GM18508 (cell line): ENCODE measurements at regions not wholly inside any gene's neighbourhood (a gene's known extent, or its start where the extent isn't known, plus 50 kb on each side); places are given as distances from the start of the nearest gene placed in this dataset.
"Not testable (repeated sequence)": the region's sequence is repeated elsewhere in the genome, so short reads cannot be mapped to it uniquely, and the experiment has no call there.

ENCODE experiments used
- ATAC-seq: cut with Tn5 transposase; IDR thresholded peaks from one replicate; pipeline ENCODE4 v1.9.1; 2021; ENCODE audit warnings: moderate number of reproducible peaks; ENCODE audit not compliant: insufficient read depth, unreplicated experiment

DNA sequence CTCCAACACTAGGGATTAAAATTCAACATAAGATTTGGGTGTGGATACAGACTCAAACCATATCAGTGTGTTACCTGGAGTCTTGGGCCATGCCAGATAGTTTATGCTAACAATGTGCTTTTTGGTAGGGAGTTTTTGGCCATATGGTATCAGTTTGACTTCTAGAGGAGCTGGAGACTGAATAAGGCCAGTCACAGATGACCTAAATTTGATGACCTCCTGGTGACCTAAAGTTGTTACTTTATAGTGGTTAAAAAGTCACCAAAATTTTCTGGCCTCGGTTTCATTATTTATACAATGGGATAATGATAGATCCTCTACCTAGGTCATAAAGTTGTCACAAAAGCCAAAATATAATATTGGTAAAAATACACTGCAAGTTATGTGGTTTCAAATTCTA, 877.1 kb downstream of the RAPGEF2 start:
- ATAC-seq: peak; percentile 48

DNA sequence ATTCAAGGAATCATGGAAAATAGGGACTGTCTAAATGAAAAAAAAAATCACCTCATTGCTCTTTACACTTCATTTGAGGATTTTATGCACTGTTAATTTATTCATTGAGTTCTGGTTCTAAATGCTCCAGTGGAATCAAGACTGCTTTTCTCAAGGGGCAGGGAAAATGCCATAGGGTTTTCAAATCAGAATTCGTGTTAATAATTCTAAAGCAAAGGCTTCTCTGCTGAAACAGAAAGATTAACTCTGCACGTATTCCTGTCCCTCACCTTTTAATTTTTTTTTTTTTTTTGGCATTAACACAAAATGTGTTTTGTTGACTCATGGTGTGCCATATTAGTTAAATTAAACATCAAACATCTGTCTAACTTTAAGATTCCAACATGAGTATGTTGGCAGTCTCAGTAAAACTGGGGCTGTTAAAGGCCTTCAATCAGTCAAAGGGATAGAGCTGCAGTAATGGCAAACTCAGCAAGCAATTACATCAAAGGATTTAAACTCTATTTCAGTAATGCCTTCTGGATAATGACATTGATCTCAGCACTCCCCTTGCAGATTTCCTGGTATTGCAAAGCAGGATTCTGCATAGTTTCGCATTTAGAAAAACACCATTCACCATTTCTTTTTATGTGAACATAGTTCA, 878.1 kb downstream of the RAPGEF2 start:
- ATAC-seq: no peak

- no peak for ATAC-seq
Measured at GRCh38 chr4:159981469-159981856, 878.6 kb downstream of the RAPGEF2 start.

DNA sequence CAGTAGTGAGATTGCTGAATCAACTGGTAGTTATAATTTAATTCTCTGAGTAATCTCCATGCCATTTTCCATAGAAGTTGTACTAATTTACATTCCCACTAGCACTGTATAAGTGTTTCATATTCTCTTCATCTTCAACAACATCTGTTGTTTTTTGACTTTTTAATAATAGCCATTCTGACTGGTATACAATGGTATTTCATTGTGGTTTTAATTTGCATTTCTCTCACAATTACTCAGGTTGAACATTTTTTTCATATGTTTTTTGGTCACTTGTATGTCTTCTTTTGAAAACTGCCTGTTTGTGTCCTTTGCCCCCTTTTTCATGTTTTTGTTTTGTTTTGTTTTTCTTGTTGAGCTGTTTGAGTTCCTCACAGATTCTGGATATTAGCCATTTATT, 880.2 kb downstream of the RAPGEF2 start:
- ATAC-seq: no peak

GRCh38 chr4:160009656-160010493, 907.0 kb downstream of the RAPGEF2 start:
- no peak for ATAC-seq

GRCh38 chr4:160019936-160020335, 917.1 kb downstream of the RAPGEF2 start:
- ATAC-seq: no peak

DNA sequence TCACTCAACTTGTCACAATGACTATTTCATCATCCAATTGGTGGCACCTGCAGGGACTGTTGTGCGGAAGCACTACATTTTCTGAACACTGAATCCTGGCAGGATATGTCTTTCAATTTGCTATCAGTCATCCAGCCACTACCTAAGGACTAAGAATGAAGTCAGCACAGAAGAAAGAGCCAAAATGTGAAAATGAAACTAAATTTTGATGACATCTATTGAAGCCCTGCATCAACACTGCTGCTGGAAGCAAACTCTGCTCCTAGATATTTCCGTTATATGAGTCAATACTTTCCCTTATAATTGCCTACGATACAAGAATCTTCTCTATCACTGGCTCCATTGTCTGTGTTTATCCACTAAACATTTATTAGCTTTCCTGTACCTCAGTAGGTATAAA, 917.9 kb downstream of the RAPGEF2 start:
- ATAC-seq: no peak

DNA sequence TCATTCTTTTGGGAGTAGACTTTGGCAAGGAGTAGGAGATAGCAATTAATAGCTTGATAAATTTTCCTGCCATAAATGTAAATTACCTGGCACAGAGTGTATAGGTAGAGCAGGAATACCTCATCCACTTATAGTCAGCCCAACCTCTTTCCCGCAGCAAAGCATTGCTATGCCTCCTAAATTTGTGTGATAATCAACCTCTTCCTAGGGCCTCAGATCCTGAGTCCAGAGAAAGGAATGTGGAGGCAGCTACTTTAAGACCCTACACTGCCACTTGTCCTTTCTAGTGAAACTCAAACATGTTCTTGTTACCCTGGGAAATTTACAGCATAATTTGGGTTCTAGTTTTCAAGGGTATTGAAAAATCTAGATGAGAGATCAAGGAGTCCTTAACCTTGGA, 919.0 kb downstream of the RAPGEF2 start:
- ATAC-seq: no peak

- no peak for ATAC-seq
Measured at GRCh38 chr4:160026721-160027120, 923.8 kb downstream of the RAPGEF2 start.

- no peak for ATAC-seq
Measured at GRCh38 chr4:160034501-160034900, 931.6 kb downstream of the RAPGEF2 start.

- no peak for ATAC-seq
Measured at GRCh38 chr4:160038615-160039014, 935.7 kb downstream of the RAPGEF2 start.

DNA sequence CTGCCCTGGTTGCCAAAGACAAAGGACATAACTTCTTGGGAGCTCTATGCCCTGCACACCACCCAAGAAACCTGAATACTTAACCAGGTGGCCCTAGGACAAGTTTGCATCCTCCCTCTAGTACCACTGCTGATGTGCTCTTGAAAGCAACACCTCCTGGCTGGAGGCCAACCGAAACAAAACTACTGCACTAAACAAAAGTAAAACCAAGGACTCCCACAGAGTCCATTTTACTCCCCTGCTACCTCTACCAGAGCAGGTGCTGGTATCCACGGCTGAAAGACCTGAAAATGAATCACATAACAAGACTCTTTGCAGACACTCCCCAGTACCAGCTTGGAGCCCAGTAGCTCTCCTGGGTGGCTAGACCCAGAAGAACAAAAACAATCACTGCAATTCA, 941.8 kb downstream of the RAPGEF2 start:
- no peak for ATAC-seq

DNA sequence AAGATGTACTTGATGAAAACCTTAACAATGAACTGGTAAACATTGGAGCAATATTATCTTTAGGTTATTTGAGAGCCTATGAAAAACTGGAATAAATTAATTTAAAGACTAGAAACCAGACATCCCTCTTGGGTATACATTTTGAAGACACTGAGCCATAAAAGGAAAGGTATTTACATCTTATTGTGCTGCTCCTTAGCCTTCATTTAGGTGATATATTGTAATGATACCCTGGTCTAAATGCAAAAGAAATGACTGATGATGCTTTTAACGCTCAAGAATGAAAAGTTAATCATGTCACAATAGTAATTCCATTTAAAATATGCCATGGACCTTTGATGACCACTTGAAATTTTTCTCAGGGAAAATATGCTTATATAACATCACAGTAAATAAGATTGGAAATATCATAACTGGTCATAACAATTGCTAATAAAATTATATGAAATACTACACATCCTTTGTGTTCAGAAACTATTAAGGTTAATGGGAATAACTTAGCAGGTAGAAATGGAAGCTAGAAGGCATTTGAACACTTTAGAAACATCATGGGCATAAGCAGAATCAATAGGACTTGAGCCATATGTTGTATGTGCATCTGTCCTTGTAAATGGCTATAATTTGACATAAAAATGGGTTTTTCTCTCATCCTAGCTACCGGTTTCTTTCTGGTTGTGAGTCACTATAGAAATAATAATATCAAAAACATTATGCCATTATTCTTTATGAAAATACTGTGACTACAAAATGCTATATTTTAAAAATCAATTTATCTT, 979.7 kb downstream of the RAPGEF2 start:
- ATAC-seq: no peak

DNA sequence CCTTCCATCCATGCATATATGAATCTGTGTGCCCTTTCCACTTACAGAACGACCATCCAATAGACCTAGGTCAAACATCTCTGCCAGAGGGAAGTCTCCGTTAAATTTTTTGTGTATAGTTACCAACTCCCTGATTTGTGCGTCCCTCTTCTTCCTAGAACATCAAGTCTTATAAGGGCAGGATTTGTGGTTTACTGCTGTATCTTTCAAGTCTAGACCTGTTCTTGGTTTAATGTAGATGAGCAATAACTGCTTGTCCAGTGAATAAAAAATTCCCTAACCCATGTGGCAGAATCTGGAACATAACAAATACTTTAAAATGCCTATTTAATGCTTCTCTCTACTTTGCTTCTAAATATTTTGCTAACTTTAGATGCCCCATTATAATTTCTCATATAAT, 988.8 kb downstream of the RAPGEF2 start:
- ATAC-seq: no peak

DNA sequence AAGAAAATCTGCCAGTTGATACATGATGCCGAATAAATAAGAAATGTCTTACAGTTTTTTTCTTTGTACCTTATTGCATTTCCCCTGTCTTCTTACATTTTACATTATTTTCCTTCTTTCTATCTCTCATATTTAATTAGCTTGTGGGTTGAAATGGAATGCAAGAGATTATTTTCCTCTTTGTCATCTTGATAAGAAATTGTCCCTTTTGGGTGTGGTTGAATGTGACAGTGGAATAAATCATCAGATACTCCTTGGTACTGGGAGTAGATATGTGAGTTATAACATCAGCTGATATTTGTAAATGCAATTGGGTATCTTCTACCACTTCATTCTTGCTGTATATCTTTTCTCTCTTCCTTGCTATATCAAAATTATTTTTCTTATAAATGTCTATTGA, 997.4 kb downstream of the RAPGEF2 start:
- no peak for ATAC-seq

GRCh38 chr4:160110891-160111290, 1008.0 kb downstream of the RAPGEF2 start:
- no peak for ATAC-seq

DNA sequence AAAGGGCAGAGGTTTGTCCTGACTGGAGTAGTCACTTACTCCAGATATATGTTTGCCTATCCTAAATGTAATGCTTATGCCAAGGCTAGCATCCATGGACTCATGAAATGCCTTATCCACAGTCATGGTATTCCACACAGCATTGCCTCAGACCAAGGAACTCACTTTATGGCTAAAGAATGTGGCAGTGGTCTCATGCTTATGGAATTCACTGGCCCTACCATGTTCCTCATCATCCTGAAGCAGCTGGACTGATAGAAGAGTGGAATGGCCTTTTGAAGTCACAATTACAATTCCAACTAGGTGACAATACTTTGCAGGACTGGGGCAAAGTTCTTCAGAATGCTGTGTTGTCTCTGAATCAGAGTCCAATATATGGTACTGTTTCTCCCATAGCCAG, 1014.8 kb downstream of the RAPGEF2 start:
- ATAC-seq: no peak

- not testable (repeated sequence) for ATAC-seq
Measured at GRCh38 chr4:160125576-160126287, 1022.9 kb downstream of the RAPGEF2 start.

DNA sequence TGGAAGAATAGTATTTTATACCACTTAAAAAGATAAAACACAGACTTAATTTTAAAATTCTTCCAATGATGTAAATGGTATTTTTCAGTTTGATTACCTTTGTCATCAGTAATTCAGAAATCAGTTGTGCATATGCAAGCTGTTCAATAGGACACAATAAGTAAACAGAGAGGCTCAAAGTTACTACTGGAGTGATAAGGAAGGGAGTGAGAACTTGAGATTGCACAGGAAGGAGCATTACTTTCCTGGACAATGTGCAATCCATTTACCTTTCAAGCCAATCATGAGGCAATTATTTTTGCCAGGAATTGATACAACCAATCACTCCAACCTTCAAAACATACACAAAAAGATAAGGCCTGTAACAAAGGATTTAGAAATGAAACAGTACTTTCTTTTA, 1024.3 kb downstream of the RAPGEF2 start:
- no peak for ATAC-seq

DNA sequence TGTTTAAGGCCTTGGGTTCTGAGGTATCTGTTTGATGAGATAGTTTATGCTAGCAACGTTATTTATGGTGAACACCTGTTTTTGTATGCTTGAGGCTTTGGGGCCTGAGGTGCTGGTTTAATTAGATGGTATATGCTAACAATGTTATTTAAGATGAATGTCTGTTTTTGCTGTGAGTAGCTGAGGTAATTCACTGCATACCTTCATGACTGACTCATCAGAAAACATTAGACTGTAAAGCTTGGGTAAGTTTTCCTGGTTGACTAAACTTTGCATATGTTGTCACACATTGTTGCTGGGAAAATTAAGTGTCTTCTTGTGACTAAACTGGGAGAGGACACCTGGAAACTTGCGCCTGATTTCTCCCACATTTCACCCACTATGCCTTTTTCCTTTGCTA, 1026.6 kb downstream of the RAPGEF2 start:
- ATAC-seq: no peak

- ATAC-seq: no peak
Measured at GRCh38 chr4:160136021-160136420, 1033.1 kb downstream of the RAPGEF2 start.
